ENCODE measurements at regions not wholly inside any gene's neighbourhood (a gene's known extent, or its start where the extent isn't known, plus 50 kb on each side); places are given as distances from the start of the nearest gene placed in this dataset.

- no peak overlapping the region for H3K18ac ChIP-seq (ENCODE audit: low read length)
- H3K79me1 ChIP-seq (ENCODE audit: low read length): peaks cover 3% of the 10 kb centered on the region
- H2BK5ac ChIP-seq (ENCODE audit: low read depth, low read length, poor library complexity): no peak overlapping the region
- WGBS (ENCODE audit: extremely low coverage, insufficient coverage, insufficient read length): no CpG with 5 or more reads among the region's 2 CpGs
- no peak overlapping the region for H3K23ac ChIP-seq (ENCODE audit: low read length)
- H2BK120ac ChIP-seq (ENCODE audit: insufficient read depth, low read length, poor library complexity): no peak overlapping the region
- H3K4me1 ChIP-seq (ENCODE audit: control insufficient read depth in 1 of 2, insufficient read depth in 2 of 2, low read length in 2 of 2): peaks cover 0 to 5% of the 10 kb centered on the region in 2 experiments
- no peak overlapping the region for H4K12ac ChIP-seq (ENCODE audit: low read depth, low read length)
- H2AK5ac ChIP-seq (ENCODE audit: low read length): no peak overlapping the region
- no peak overlapping the region for H2BK12ac ChIP-seq (ENCODE audit: low read length)
- H3K4me3 ChIP-seq (ENCODE audit: low read depth, low read length): no peak overlapping the region
- no peak overlapping the region for H3K27ac ChIP-seq (ENCODE audit: low read depth, low read length)
- no peak for DNase-seq
- no peaks in the 10 kb centered on the region for H3K27me3 ChIP-seq (ENCODE audit: insufficient read depth, low read length)
- no peaks in the 10 kb centered on the region for H3K9me3 ChIP-seq (ENCODE audit: insufficient read depth, low read depth, low read length)
- H3K14ac ChIP-seq (ENCODE audit: low read length): no peak overlapping the region
- H2AFZ ChIP-seq (ENCODE audit: insufficient read depth, low read length, poor library complexity): no peak overlapping the region
- no peak overlapping the region for H3K9ac ChIP-seq (ENCODE audit: low read length)
- H3K36me3 ChIP-seq (ENCODE audit: control insufficient read depth in 1 of 2, insufficient read depth in 2 of 2, low read length in 2 of 2): no peaks in the 10 kb centered on the region
- H4K8ac ChIP-seq (ENCODE audit: low read depth, low read length): no peak overlapping the region
- H3K79me2 ChIP-seq (ENCODE audit: control insufficient read depth, insufficient read depth, low read length, poor library complexity): no peaks in the 10 kb centered on the region
- H3K4ac ChIP-seq (ENCODE audit: low read depth, low read length): no peak overlapping the region
- H3K4me2 ChIP-seq (ENCODE audit: low read length): no peak overlapping the region
- no peak overlapping the region for H4K91ac ChIP-seq (ENCODE audit: low read depth, low read length)
Measured at GRCh38 chr6:87784690-87785089, 82.7 kb upstream of the AKIRIN2 start.

GRCh38 chr6:87784051-87784450 lies 82.0 kb upstream of the AKIRIN2 start:
- Histone ChIP-seq H4K91ac (ENCODE audit: low read depth, low read length) (no peak overlapping the region), H3K27ac (ENCODE audit: low read depth, low read length) (no peak overlapping the region), H3K23ac (ENCODE audit: low read length) (no peak overlapping the region), H3K4me2 (ENCODE audit: low read length) (no peak overlapping the region), H4K12ac (ENCODE audit: low read depth, low read length) (no peak overlapping the region), H2AFZ (ENCODE audit: insufficient read depth, low read length, poor library complexity) (no peak overlapping the region), H3K4me1 (ENCODE audit: control insufficient read depth in 1 of 2, insufficient read depth in 2 of 2, low read length in 2 of 2) (no peaks in the 10 kb centered on the region), H3K9ac (ENCODE audit: low read length) (no peak overlapping the region), H3K79me2 (ENCODE audit: control insufficient read depth, insufficient read depth, low read length, poor library complexity) (no peaks in the 10 kb centered on the region), H2BK5ac (ENCODE audit: low read depth, low read length, poor library complexity) (no peak overlapping the region), H4K8ac (ENCODE audit: low read depth, low read length) (no peak overlapping the region), H3K9me3 (ENCODE audit: insufficient read depth, low read depth, low read length) (no peaks in the 10 kb centered on the region), H2BK120ac (ENCODE audit: insufficient read depth, low read length, poor library complexity) (no peak overlapping the region), H3K4me3 (ENCODE audit: low read depth, low read length) (no peak overlapping the region), H3K14ac (ENCODE audit: low read length) (no peak overlapping the region), H3K4ac (ENCODE audit: low read depth, low read length) (no peak overlapping the region), H3K36me3 (ENCODE audit: control insufficient read depth in 1 of 2, insufficient read depth in 2 of 2, low read length in 2 of 2) (no peaks in the 10 kb centered on the region), H3K27me3 (ENCODE audit: insufficient read depth, low read length) (no peaks in the 10 kb centered on the region), H3K79me1 (ENCODE audit: low read length) (no peaks in the 10 kb centered on the region), H3K18ac (ENCODE audit: low read length) (no peak overlapping the region), H2AK5ac (ENCODE audit: low read length) (no peak overlapping the region), H2BK12ac (ENCODE audit: low read length) (no peak overlapping the region)
- DNase-seq: no peak

- Histone ChIP-seq H2BK120ac (ENCODE audit: insufficient read depth, low read length, poor library complexity) (no peak overlapping the region), H4K91ac (ENCODE audit: low read depth, low read length) (no peak overlapping the region), H3K18ac (ENCODE audit: low read length) (no peak overlapping the region), H2AFZ (ENCODE audit: insufficient read depth, low read length, poor library complexity) (no peak overlapping the region), H3K27ac (ENCODE audit: low read depth, low read length) (no peak overlapping the region), H3K9me3 (ENCODE audit: insufficient read depth, low read depth, low read length) (no peaks in the 10 kb centered on the region), H3K27me3 (ENCODE audit: insufficient read depth, low read length) (no peaks in the 10 kb centered on the region), H4K12ac (ENCODE audit: low read depth, low read length) (no peak overlapping the region), H3K4ac (ENCODE audit: low read depth, low read length) (no peak overlapping the region), H3K4me2 (ENCODE audit: low read length) (no peak overlapping the region), H3K4me3 (ENCODE audit: low read depth, low read length) (no peak overlapping the region), H4K8ac (ENCODE audit: low read depth, low read length) (no peak overlapping the region), H2AK5ac (ENCODE audit: low read length) (no peak overlapping the region), H3K79me1 (ENCODE audit: low read length) (no peaks in the 10 kb centered on the region), H3K9ac (ENCODE audit: low read length) (no peak overlapping the region), H3K79me2 (ENCODE audit: control insufficient read depth, insufficient read depth, low read length, poor library complexity) (no peaks in the 10 kb centered on the region), H3K36me3 (ENCODE audit: control insufficient read depth in 1 of 2, insufficient read depth in 2 of 2, low read length in 2 of 2) (no peaks in the 10 kb centered on the region), H2BK12ac (ENCODE audit: low read length) (no peak overlapping the region), H3K4me1 (ENCODE audit: control insufficient read depth in 1 of 2, insufficient read depth in 2 of 2, low read length in 2 of 2) (no peaks in the 10 kb centered on the region), H3K14ac (ENCODE audit: low read length) (no peak overlapping the region), H2BK5ac (ENCODE audit: low read depth, low read length, poor library complexity) (no peak overlapping the region), H3K23ac (ENCODE audit: low read length) (no peak overlapping the region)
- DNase-seq: no peak
- no CpG with 5 or more reads among the region's 2 CpGs for WGBS (ENCODE audit: extremely low coverage, insufficient coverage, insufficient read length)
Measured at GRCh38 chr6:87779542-87779941, 77.5 kb upstream of the AKIRIN2 start.

- no peaks in the 10 kb centered on the region for H3K27me3 ChIP-seq (ENCODE audit: insufficient read depth, low read length)
- H3K18ac ChIP-seq (ENCODE audit: low read length): no peak overlapping the region
- H4K12ac ChIP-seq (ENCODE audit: low read depth, low read length): no peak overlapping the region
- H2BK5ac ChIP-seq (ENCODE audit: low read depth, low read length, poor library complexity): no peak overlapping the region
- H3K79me1 ChIP-seq (ENCODE audit: low read length): no peaks in the 10 kb centered on the region
- H2AK5ac ChIP-seq (ENCODE audit: low read length): no peak overlapping the region
- no peak overlapping the region for H2BK120ac ChIP-seq (ENCODE audit: insufficient read depth, low read length, poor library complexity)
- no peaks in the 10 kb centered on the region for H3K36me3 ChIP-seq (ENCODE audit: control insufficient read depth in 1 of 2, insufficient read depth in 2 of 2, low read length in 2 of 2)
- H3K4ac ChIP-seq (ENCODE audit: low read depth, low read length): no peak overlapping the region
- H3K4me1 ChIP-seq (ENCODE audit: control insufficient read depth in 1 of 2, insufficient read depth in 2 of 2, low read length in 2 of 2): peaks cover 8 to 9% of the 10 kb centered on the region in 2 experiments
- no peak overlapping the region for H3K14ac ChIP-seq (ENCODE audit: low read length)
- no peaks in the 10 kb centered on the region for H3K9me3 ChIP-seq (ENCODE audit: insufficient read depth, low read depth, low read length)
- no peaks in the 10 kb centered on the region for H3K79me2 ChIP-seq (ENCODE audit: control insufficient read depth, insufficient read depth, low read length, poor library complexity)
- peak overlapping the region; percentile 7 for H3K4me2 ChIP-seq (ENCODE audit: low read length)
- H4K91ac ChIP-seq (ENCODE audit: low read depth, low read length): no peak overlapping the region
- DNase-seq: peak in 1 of 2 donors; percentile 37
- no peak overlapping the region for H2BK12ac ChIP-seq (ENCODE audit: low read length)
- H3K27ac ChIP-seq (ENCODE audit: low read depth, low read length): no peak overlapping the region
- no peak overlapping the region for H4K8ac ChIP-seq (ENCODE audit: low read depth, low read length)
- no peak overlapping the region for H3K23ac ChIP-seq (ENCODE audit: low read length)
- H2AFZ ChIP-seq (ENCODE audit: insufficient read depth, low read length, poor library complexity): no peak overlapping the region
- H3K9ac ChIP-seq (ENCODE audit: low read length): no peak overlapping the region
- no CpG with 5 or more reads among the region's 6 CpGs for WGBS (ENCODE audit: extremely low coverage, insufficient coverage, insufficient read length)
- no peak overlapping the region for H3K4me3 ChIP-seq (ENCODE audit: low read depth, low read length)
Measured at GRCh38 chr6:87772597-87773530, 70.8 kb upstream of the AKIRIN2 start.
